ACHN (cell line): ENCODE measurements at regions not wholly inside any gene's neighbourhood (a gene's known extent, or its start where the extent isn't known, plus 50 kb on each side); places are given as distances from the start of the nearest gene placed in this dataset.
A peak's percentile ranks its signal among the peaks of the same experiment; 100 is the strongest.
"Not testable (repeated sequence)": the region's sequence is repeated elsewhere in the genome, so short reads cannot be mapped to it uniquely, and the experiment has no call there.

Experiments
- DNase-seq: peaks from one replicate; pipeline ENCODE4 v3.0.0-alpha.2; 2015
- in situ Hi-C: cut with HindIII; loops from 2 replicates; pipeline ENCODE4 v1.10.0; 2017; ENCODE audit warnings: low sequenced_read_pairs, low pct_ligation_motif_present, low pct_unique_long_range_greater_than_20kb

DNA sequence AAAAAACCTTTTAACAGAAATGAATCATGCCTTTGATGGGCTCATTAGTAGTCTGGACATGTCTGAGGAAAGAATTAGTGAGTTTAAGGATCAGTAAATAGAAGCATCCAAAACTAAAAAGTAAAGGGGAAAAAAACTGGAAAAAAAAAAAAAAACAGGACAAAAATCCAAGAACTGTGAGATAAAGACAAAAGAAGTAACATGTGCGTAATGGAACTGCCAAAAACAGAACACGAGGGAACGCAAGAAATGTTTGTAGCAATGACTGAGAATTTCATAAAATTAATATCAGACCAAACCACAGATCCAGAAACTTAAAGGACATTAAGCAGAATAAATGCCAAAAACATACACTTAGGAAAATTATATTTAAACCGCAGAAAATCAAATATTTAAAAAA is 77.4 kb downstream of the MS4A13 start:
- in situ Hi-C loops: no loop called here
- DNase-seq: no peak

DNA sequence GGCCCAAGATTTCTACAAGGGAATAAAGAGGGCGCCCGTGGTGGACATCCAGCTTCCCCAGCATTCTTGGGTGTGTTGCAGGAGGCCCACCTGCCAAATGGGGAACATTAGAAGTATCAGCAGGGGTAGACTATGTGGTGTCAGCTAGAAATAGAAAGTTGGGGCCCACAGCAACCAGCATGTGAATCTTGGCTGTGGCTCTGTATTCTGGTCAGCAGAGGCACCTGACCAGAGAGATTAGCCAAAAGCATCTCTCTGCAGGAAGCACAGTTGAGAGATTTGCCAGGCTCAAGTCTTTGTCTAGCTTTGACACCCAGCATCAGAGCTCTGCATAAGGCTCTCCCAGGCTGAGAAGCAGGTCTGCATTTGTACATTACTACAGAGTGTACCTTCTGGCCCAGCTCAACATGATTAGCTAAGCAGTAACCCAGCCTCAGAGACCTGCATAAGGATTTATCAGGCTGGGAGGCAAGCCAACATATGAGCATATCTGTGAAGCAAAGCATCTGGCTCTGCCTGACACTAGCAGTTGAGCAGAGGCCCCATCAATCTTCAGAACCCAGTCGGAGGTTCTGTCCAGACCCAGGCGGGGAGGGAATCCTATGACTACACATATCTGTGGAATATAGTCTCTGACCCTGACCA is 79.9 kb downstream of the MS4A13 start:
- DNase-seq: no peak
- in situ Hi-C loops: no loop called here

GRCh38 chr11:60607483-60607882 is 91.9 kb upstream of the MS4A8 start:
- in situ Hi-C loops: no loop called here
- DNase-seq: no peak

- in situ Hi-C loops: no loop called here
- DNase-seq: no peak
These were observed 89.8 kb upstream of the MS4A8 start for GRCh38 chr11:60609632-60610031.

GRCh38 chr11:60610702-60611101 is 88.7 kb upstream of the MS4A8 start:
- in situ Hi-C loops: no loop called here
- DNase-seq: no peak

GRCh38 chr11:60615497-60615896 is 83.9 kb upstream of the MS4A8 start:
- in situ Hi-C loops: no loop called here
- DNase-seq: no peak

DNA sequence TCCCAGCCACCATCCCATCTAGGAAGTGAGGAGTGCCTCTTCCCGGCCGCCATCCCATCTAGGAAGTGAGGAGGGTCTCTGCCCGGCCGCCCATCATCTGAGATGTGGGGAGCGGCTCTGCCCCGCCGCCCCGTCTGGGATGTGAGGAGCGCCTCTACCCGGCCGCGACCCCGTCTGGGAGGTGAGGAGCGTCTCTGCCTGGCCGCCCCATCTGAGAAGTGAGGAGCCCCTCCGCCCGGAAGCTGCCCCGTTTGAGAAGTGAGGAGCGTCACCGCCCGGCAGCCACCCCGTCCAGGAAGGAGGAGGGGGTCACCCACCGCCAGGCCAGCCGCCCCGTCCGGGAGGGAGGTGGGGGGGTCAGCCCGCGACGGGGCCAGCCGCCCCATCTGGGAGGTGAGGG is 77.5 kb upstream of the MS4A8 start:
- in situ Hi-C loops: not testable (repeated sequence)

DNA sequence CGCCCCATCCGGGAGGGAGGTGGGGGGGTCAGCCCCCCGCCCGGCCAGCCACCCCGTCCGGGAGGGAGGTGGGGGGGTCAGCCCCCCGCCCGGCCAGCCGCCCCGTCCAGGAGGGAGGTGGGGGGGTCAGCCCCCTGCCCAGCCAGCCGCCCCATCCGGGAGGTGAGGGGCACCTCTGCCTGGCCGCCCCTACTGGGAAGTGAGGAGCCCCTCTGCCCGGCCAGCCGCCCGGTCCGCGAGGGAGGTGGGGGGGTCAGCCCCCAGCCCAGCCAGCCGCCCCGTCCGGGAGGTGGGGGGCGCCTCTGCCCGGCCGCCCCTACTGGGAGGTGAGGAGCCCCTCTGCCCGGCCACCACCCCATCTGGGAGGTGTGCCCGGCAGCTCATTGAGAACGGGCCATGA is 76.6 kb upstream of the MS4A8 start:
- DNase-seq: not testable (repeated sequence)

More for the DNA sequence above, 77.5 kb upstream of the MS4A8 start:
- not testable (repeated sequence) for DNase-seq

DNA sequence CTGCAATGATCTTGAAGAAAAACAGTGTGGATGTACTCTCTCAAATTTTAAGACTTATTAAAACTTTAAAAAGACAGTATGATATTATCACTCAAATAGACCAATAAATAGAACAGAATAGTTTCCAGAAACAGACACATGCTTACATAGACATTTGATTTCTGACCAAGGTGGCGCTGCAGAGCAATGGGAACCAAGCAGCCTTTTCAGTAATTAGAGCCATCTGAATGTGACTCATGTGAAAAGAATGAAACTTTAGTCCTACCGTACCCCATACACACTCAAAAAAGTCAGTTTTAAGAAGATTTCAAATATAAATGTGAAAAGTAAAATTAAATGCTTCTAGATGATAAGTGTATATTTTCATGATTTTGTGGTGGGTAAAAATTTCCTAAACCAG is 74.2 kb upstream of the MS4A8 start:
- DNase-seq: no peak
- in situ Hi-C loops: no loop called here

More for the DNA sequence above, 76.6 kb upstream of the MS4A8 start:
- in situ Hi-C loops: not testable (repeated sequence)

GRCh38 chr11:60629399-60629798 is 70.0 kb upstream of the MS4A8 start:
- in situ Hi-C loops: no loop called here

DNA sequence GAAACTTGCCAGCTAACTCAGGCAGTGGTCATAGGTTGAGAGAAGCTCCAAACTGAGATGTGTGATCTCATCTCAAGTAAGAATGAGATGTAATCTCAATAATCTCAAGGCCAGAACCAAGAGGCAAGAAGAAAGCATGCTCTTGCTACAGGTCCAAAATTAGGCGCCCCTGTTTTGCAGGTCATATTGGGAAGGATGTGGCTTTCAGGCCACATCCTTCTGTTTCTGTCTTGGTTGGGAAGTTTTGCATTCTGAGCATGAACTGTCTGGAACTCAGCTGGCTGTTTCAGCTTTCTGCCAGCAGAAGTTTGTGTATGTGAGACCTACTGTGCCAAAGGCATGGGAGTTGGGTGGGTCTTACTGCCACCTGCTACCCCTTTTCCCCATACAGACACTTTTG is 67.5 kb upstream of the MS4A8 start:
- DNase-seq: no peak
- in situ Hi-C loops: no loop called here

More at GRCh38 chr11:60629399-60629798, 70.0 kb upstream of the MS4A8 start:
- no peak for DNase-seq

GRCh38 chr11:60633645-60634044 is 65.8 kb upstream of the MS4A8 start:
- in situ Hi-C loops: no loop called here
- DNase-seq: no peak

DNA sequence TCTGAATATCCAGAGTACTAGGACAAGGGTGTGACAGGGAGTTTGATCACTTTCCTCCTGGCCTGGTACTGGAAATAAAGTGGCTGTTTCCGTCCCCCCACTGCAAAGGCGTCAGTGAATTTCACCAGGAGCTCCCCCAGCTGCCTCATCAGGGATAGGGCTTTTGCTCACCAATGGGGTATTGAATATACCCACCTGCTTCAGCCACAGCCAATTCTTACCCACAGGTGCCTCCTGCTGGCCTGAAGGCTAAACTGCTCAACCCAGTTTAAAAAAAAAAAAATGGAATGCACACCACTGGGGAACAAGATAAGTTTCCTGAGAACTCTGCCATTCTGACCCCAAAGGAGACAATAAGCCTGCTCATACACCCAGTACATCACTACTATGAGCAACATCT is 65.3 kb upstream of the MS4A8 start:
- in situ Hi-C loops: no loop called here

GRCh38 chr11:60641940-60642339 is 57.5 kb upstream of the MS4A8 start:
- DNase-seq: no peak
- in situ Hi-C loops: no loop called here

More for the DNA sequence above, 65.3 kb upstream of the MS4A8 start:
- DNase-seq: peak; percentile 1

DNA sequence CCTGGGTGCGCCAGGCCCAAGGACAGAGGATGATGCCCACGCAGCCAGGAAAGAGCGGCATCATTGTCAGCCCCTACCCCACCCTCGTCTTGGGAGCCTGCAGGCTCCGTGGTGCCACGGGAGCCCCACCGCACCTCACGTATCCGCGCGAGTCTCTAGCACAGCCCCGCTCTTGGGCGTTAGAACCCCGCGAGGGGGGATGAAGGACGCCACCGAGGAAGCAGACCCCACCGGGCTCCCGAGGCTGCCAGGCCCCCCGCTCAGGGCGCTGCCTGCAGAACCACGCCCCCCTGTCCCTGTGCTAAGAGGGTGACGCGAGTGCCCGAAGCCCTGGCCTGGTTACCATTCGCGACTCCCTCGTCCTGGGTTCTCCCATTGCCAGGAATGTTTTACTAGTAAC is 52.3 kb upstream of the MS4A8 start:
- DNase-seq: no peak
- in situ Hi-C loops: no loop called here
